ENCODE measurements at regions not wholly inside any gene's neighbourhood (a gene's known extent, or its start where the extent isn't known, plus 50 kb on each side); places are given as distances from the start of the nearest gene placed in this dataset.

- no peak for DNase-seq (ENCODE audit: low read depth)
Measured at GRCh38 chr14:51473808-51474565, 177.7 kb upstream of the FRMD6 start.

- DNase-seq (ENCODE audit: low read depth), result no peak
Measured at GRCh38 chr14:51474854-51475253, 176.9 kb upstream of the FRMD6 start.

GRCh38 chr14:51478175-51478621 lies 173.5 kb upstream of the FRMD6 start:
- no peak for DNase-seq (ENCODE audit: low read depth)

- no peak for DNase-seq (ENCODE audit: low read depth)
Measured at GRCh38 chr14:51479584-51480325, 172.0 kb upstream of the FRMD6 start.

GRCh38 chr14:51481643-51482042 lies 170.1 kb upstream of the FRMD6 start:
- DNase-seq (ENCODE audit: low read depth), result no peak

- no peak for DNase-seq (ENCODE audit: low read depth)
Measured at GRCh38 chr14:51482102-51482501, 169.6 kb upstream of the FRMD6 start.

GRCh38 chr14:51484485-51484884 lies 167.2 kb upstream of the FRMD6 start:
- DNase-seq (ENCODE audit: low read depth), result no peak

GRCh38 chr14:51485733-51486132 lies 166.0 kb upstream of the FRMD6 start:
- no peak for DNase-seq (ENCODE audit: low read depth)

- DNase-seq (ENCODE audit: low read depth), result no peak
Measured at GRCh38 chr14:51487848-51488247, 163.9 kb upstream of the FRMD6 start.

- DNase-seq (ENCODE audit: low read depth), result no peak
Measured at GRCh38 chr14:51488569-51489220, 163.0 kb upstream of the FRMD6 start.

- DNase-seq (ENCODE audit: low read depth), result no peak
Measured at GRCh38 chr14:51490205-51490604, 161.5 kb upstream of the FRMD6 start.

GRCh38 chr14:51491036-51491545 lies 160.6 kb upstream of the FRMD6 start:
- DNase-seq (ENCODE audit: low read depth), result no peak

- no peak for DNase-seq (ENCODE audit: low read depth)
Measured at GRCh38 chr14:51491776-51492175, 159.9 kb upstream of the FRMD6 start.

GRCh38 chr14:51495319-51495718 lies 156.4 kb upstream of the FRMD6 start:
- DNase-seq (ENCODE audit: low read depth), result no peak

- no peak for DNase-seq (ENCODE audit: low read depth)
Measured at GRCh38 chr14:51498411-51499227, 153.1 kb upstream of the FRMD6 start.

GRCh38 chr14:51500776-51501175 lies 150.9 kb upstream of the FRMD6 start:
- no peak for DNase-seq (ENCODE audit: low read depth)

GRCh38 chr14:51501746-51502145 lies 150.0 kb upstream of the FRMD6 start:
- DNase-seq (ENCODE audit: low read depth), result no peak

- DNase-seq (ENCODE audit: low read depth), result no peak
Measured at GRCh38 chr14:51504669-51505068, 147.0 kb upstream of the FRMD6 start.

GRCh38 chr14:51507511-51507905 lies 144.2 kb upstream of the FRMD6 start:
- no peak for DNase-seq (ENCODE audit: low read depth)

GRCh38 chr14:51507906-51508511 lies 143.7 kb upstream of the FRMD6 start:
- no peak for DNase-seq (ENCODE audit: low read depth)

GRCh38 chr14:51511265-51511664 lies 140.4 kb upstream of the FRMD6 start:
- no peak for DNase-seq (ENCODE audit: low read depth)
